Neural cell (in vitro differentiated cells): ENCODE measurements at regions not wholly inside any gene's neighbourhood (a gene's known extent, or its start where the extent isn't known, plus 50 kb on each side); places are given as distances from the start of the nearest gene placed in this dataset.

Experiments
- H2AFZ ChIP-seq: fragments of 200-600, 300-800 bp; sonication (generic), shearing (Covaris generic); 2 replicates; pipeline ENCODE4 v1.6.0; 2014; ENCODE audit warnings: low read depth, mild to moderate bottlenecking, antibody characterized with exemption, low read length, moderate library complexity
- H3F3A ChIP-seq: fragments of 200-600 bp; shearing (Covaris generic); 2 replicates; pipeline ENCODE4 v1.6.1; 2016; ENCODE audit warnings: mild to moderate bottlenecking, moderate library complexity, mixed read lengths, antibody characterized with exemption, low read length; ENCODE audit not compliant: insufficient read depth, poor library complexity, severe bottlenecking
- H3K27ac ChIP-seq: fragments of 200-600, 300-800 bp; sonication (generic), shearing (Covaris generic); 2 replicates; pipeline ENCODE4 v1.5.1; 2014; ENCODE audit warnings: mild to moderate bottlenecking, low read length, moderate library complexity
- H3K27me3 ChIP-seq: fragments of 300-800, 200-600 bp; sonication (generic), shearing (Covaris generic); 2 replicates; pipeline ENCODE4 v1.6.0; 2014; ENCODE audit warnings: mild to moderate bottlenecking, low read depth, low read length, moderate library complexity; ENCODE audit not compliant: insufficient read depth
- H3K36me3 ChIP-seq: fragments of 300-800, 200-600 bp; sonication (generic), shearing (Covaris generic); 2 replicates; pipeline ENCODE4 v1.5.1; 2014; ENCODE audit warnings: mild to moderate bottlenecking, antibody characterized with exemption, low read length, moderate library complexity; ENCODE audit not compliant: insufficient read depth
- H3K4me2 ChIP-seq: fragments of 300-800, 200-600 bp; sonication (generic), shearing (Covaris generic); 2 replicates; pipeline ENCODE4 v1.6.0; 2014; ENCODE audit warnings: mild to moderate bottlenecking, low read length
- H3K4me3 ChIP-seq: fragments of 300-800, 200-600 bp; sonication (generic), shearing (Covaris generic); 2 replicates; pipeline ENCODE4 v1.5.1; 2014; ENCODE audit warnings: mild to moderate bottlenecking, low read length, moderate library complexity
- H3K79me2 ChIP-seq: fragments of 200-600 bp; shearing (Covaris generic); replicated peaks from 2 replicates; pipeline ENCODE4 v1.6.0; 2014; ENCODE audit warnings: mild to moderate bottlenecking, low read length, moderate library complexity; ENCODE audit not compliant: insufficient read depth
- H3K9ac ChIP-seq: fragments of 300-800, 200-600 bp; sonication (generic), shearing (Covaris generic); 2 replicates; pipeline ENCODE4 v1.6.1; 2016; ENCODE audit warnings: mild to moderate bottlenecking, low read length, mixed read lengths
- H3K9me2 ChIP-seq: fragments of 200-600 bp; shearing (Covaris generic); 2 replicates; pipeline ENCODE4 v1.6.1; 2016; ENCODE audit warnings: mild to moderate bottlenecking, low read length, mixed read lengths; ENCODE audit not compliant: insufficient read depth
- H3K9me3 ChIP-seq: fragments of 200-600, 300-800 bp; sonication (generic), shearing (Covaris generic); 2 replicates; pipeline ENCODE4 v1.6.1; 2016; ENCODE audit warnings: mild to moderate bottlenecking, mixed run types, low read length, moderate library complexity, mixed read lengths
- H4K20me1 ChIP-seq: fragments of 200-600 bp; shearing (Covaris generic); 2 replicates; pipeline ENCODE4 v1.6.1; 2016; ENCODE audit warnings: mild to moderate bottlenecking, mixed run types; ENCODE audit not compliant: insufficient read depth
- CTCF ChIP-seq: fragments of 450-650 bp; IDR thresholded peaks from 2 replicates; pipeline ENCODE4 v1.5.1; 2014; ENCODE audit warnings: antibody characterized with exemption, mild to moderate bottlenecking, moderate library complexity; ENCODE audit not compliant: poor library complexity, severe bottlenecking
- EP300 ChIP-seq: fragments of 450-650 bp; conservative IDR thresholded peaks from 2 replicates; pipeline ENCODE4 v1.6.1; 2014; ENCODE audit warnings: antibody characterized with exemption, mild to moderate bottlenecking, moderate library complexity; ENCODE audit not compliant: poor library complexity, severe bottlenecking
- EZH2 ChIP-seq: fragments of 200-600, 300-800 bp; shearing (Covaris generic), sonication (generic); IDR thresholded peaks from 2 replicates; pipeline ENCODE4 v1.6.1; 2014; ENCODE audit warnings: antibody characterized with exemption, low read length, borderline replicate concordance, mild to moderate bottlenecking; ENCODE audit not compliant: insufficient read depth, poor library complexity, severe bottlenecking
- MXI1 ChIP-seq: fragments of 450-650 bp; conservative IDR thresholded peaks from 2 replicates; pipeline ENCODE4 v1.6.1; 2014; ENCODE audit warnings: antibody characterized with exemption, mild to moderate bottlenecking; ENCODE audit not compliant: poor library complexity, severe bottlenecking
- POLR2AphosphoS5 ChIP-seq: IDR thresholded peaks from 2 replicates; pipeline ENCODE4 v1.6.1; 2012
- REST ChIP-seq: IDR thresholded peaks from 2 replicates; pipeline ENCODE4 v1.6.1; 2012; ENCODE audit warnings: borderline replicate concordance
- SMC3 ChIP-seq: fragments of 450-650 bp; conservative IDR thresholded peaks from 2 replicates; pipeline ENCODE4 v1.6.1; 2014; ENCODE audit warnings: antibody characterized with exemption, mild to moderate bottlenecking, moderate library complexity; ENCODE audit not compliant: poor library complexity
- TAF1 ChIP-seq: IDR thresholded peaks from 2 replicates; pipeline ENCODE4 v1.6.1; 2012; ENCODE audit warnings: low read depth

GRCh38 chr3:164470471-164470870 is 607.8 kb downstream of the SI start:
- no peak overlapping the region for H3K27ac ChIP-seq
- no peaks in the 10 kb centered on the region for H3K36me3 ChIP-seq
- H3K9ac ChIP-seq = no peak overlapping the region
- H3K27me3 ChIP-seq = no peaks in the 10 kb centered on the region
- TF ChIP-seq EZH2 = no peak
- TF ChIP-seq SMC3 = no peak
- no peak for TF ChIP-seq CTCF
- TF ChIP-seq REST = no peak
- TF ChIP-seq TAF1 = no peak
- TF ChIP-seq MXI1 = no peak
- TF ChIP-seq EP300 = no peak
- H3K9me2 ChIP-seq = no peaks in the 10 kb centered on the region
- no peaks in the 10 kb centered on the region for H3F3A ChIP-seq
- H3K79me2 ChIP-seq = no peaks in the 10 kb centered on the region
- H3K9me3 ChIP-seq = no peaks in the 10 kb centered on the region
- H3K4me2 ChIP-seq = no peak overlapping the region
- H4K20me1 ChIP-seq = no peaks in the 10 kb centered on the region
- no peak overlapping the region for H3K4me3 ChIP-seq
- no peak overlapping the region for H2AFZ ChIP-seq

- TF ChIP-seq REST = no peak
- no peak for TF ChIP-seq EZH2
- TF ChIP-seq POLR2AphosphoS5 = no peak
- Histone ChIP-seq H3K79me2 (no peaks in the 10 kb centered on the region), H3K9me2 (no peaks in the 10 kb centered on the region)
Observed at GRCh38 chr3:164468055-164468454, 610.2 kb downstream of the SI start.

More at GRCh38 chr3:164468055-164468454, 610.2 kb downstream of the SI start:
- no peaks in the 10 kb centered on the region for H4K20me1 ChIP-seq
- H3K4me2 ChIP-seq = no peak overlapping the region
- H3K27me3 ChIP-seq = no peaks in the 10 kb centered on the region
- H2AFZ ChIP-seq = no peak overlapping the region
- H3K9ac ChIP-seq = no peak overlapping the region
- H3K4me3 ChIP-seq = no peak overlapping the region
- no peaks in the 10 kb centered on the region for H3F3A ChIP-seq
- no peaks in the 10 kb centered on the region for H3K36me3 ChIP-seq
- no peak overlapping the region for H3K27ac ChIP-seq
- no peaks in the 10 kb centered on the region for H3K9me3 ChIP-seq
